Fibroblast of lung (primary cell): ENCODE measurements at regions not wholly inside any gene's neighbourhood (a gene's known extent, or its start where the extent isn't known, plus 50 kb on each side); places are given as distances from the start of the nearest gene placed in this dataset.

Experiments used
- EZH2 ChIP-seq: IDR thresholded peaks from 2 replicates; pipeline ENCODE4 v1.5.1; 2012; ENCODE audit warnings: low read length, control low read depth, mild to moderate bottlenecking; ENCODE audit errors: missing control alignments
- TF ChIP-seq, protein P1 (sequence below), 2 donors: IDR thresholded peaks in 1 of 2; conservative IDR thresholded peaks in 1 of 2; 1 replicate in 1 of 2; 2 replicates in 1 of 2; pipeline ENCODE4 v1.5.1; 2011 to 2012; ENCODE audit warnings: low read length in 2 of 2, control low read depth in 1 of 2, inconsistent platforms in 1 of 2, low read depth in 1 of 2, mild to moderate bottlenecking in 1 of 2

DNA sequence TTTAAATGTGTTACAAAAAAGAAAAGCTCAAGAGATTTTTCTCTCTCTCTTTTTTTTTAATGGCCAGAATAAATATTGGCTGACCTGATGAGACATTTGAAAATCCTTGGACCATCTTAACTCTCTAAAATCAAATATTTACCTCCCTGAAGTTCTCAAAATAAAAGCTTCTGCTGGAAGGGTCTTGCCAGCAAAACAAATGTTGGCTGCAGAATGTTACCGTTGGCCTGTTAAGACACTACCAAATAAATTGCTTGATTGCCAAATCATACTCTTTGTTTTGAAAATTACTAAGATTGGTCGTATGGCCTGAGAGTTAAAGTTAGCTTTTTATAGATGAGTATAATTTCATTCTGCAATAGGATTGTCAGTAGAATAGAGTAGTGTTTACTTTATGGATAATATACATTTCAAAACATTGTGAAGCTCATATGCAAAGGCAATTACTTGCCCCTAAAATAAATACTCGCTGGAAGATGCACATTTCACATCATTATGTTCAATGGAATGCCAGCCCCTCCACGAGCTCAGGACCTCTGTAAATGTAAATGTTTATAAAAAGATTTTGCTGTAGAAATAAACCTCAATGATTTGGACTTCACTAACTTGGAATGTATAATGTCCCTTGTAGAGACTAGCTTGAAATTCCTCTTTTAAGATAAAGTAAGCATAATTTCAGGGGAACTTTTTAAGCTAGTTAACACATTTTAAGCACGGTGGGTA is 193.4 kb downstream of the SOX11 start:
- no peak for TF ChIP-seq EZH2
- TF ChIP-seq, protein P1, sequence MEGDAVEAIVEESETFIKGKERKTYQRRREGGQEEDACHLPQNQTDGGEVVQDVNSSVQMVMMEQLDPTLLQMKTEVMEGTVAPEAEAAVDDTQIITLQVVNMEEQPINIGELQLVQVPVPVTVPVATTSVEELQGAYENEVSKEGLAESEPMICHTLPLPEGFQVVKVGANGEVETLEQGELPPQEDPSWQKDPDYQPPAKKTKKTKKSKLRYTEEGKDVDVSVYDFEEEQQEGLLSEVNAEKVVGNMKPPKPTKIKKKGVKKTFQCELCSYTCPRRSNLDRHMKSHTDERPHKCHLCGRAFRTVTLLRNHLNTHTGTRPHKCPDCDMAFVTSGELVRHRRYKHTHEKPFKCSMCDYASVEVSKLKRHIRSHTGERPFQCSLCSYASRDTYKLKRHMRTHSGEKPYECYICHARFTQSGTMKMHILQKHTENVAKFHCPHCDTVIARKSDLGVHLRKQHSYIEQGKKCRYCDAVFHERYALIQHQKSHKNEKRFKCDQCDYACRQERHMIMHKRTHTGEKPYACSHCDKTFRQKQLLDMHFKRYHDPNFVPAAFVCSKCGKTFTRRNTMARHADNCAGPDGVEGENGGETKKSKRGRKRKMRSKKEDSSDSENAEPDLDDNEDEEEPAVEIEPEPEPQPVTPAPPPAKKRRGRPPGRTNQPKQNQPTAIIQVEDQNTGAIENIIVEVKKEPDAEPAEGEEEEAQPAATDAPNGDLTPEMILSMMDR (conservative IDR thresholded peaks at IDR 0.05 in 1 of 2, IDR thresholded peaks at IDR 0.05 in 1 of 2; ENCODE audit: low read depth in 1 of 2, low read length in 2 of 2): no peak
